T-cell (primary cell): ENCODE measurements at regions not wholly inside any gene's neighbourhood (a gene's known extent, or its start where the extent isn't known, plus 50 kb on each side); places are given as distances from the start of the nearest gene placed in this dataset.

ENCODE experiments used
- ATAC-seq, 4 experiments: fragments of 200-7000 bp in 3 of 4; fragments of 150-1000 bp in 1 of 4; cut with Tn5 transposase; replicated peaks in 1 of 4; 1 replicate in 3 of 4; 2 replicates in 1 of 4; pipeline ENCODE4 v1.10.0; 2021; ENCODE audit warnings: moderate library complexity in 3 of 4, mild to moderate bottlenecking in 2 of 4, moderate number of reproducible peaks in 1 of 4
- CTCF ChIA-PET, 2 donors: fragments of 300-600 bp; sonication (Branson Sonifier 250); formaldehyde crosslinking; loops; one replicate each; lab custom pipeline; 2022; ENCODE audit warnings: antibody characterized with exemption in 2 of 2; lab: Charles Lee
- POLR2A ChIA-PET, 2 donors: fragments of 300-600 bp; sonication (Branson Sonifier 250); formaldehyde crosslinking; loops; one replicate each; lab custom pipeline; 2022; ENCODE audit warnings: antibody characterized with exemption in 2 of 2; lab: Charles Lee
- DNase-seq, 35 experiments: peaks; one replicate each; pipeline versions ENCODE4 v3.0.0 to v3.0.0-alpha.2; 2013 to 2023
- H3K27ac ChIP-seq: one replicate; pipeline ENCODE4 v1.5.1; 2013; ENCODE audit warnings: low read length
- H3K27me3 ChIP-seq, 2 experiments: replicated peaks in 1 of 2; 1 replicate in 1 of 2; 2 replicates in 1 of 2; pipeline versions ENCODE4 v1.6.1 to v1.7.0; 2013; ENCODE audit warnings: low read length in 1 of 2, mixed read lengths in 1 of 2; ENCODE audit not compliant: control insufficient read depth in 2 of 2, insufficient read depth in 2 of 2; ENCODE audit errors: extremely low read depth in 1 of 2
- H3K36me3 ChIP-seq, 2 donors: 1 replicate in 1 of 2; 2 replicates in 1 of 2; pipeline versions ENCODE4 v1.6.1 to v1.7.0; 2013; ENCODE audit warnings: low read length in 1 of 2; ENCODE audit not compliant: control insufficient read depth in 2 of 2, insufficient read depth in 1 of 2; ENCODE audit errors: extremely low read depth in 1 of 2
- H3K4me1 ChIP-seq, 2 experiments: 1 replicate in 1 of 2; 2 replicates in 1 of 2; pipeline versions ENCODE4 v1.6.1 to v1.7.0; 2013; ENCODE audit warnings: low read length in 2 of 2, mixed read lengths in 1 of 2; ENCODE audit not compliant: insufficient read depth in 2 of 2, control insufficient read depth in 1 of 2; ENCODE audit errors: extremely low read depth in 1 of 2
- H3K4me3 ChIP-seq, 2 donors: 1 replicate in 1 of 2; 2 replicates in 1 of 2; pipeline versions ENCODE4 v1.5.1 to v1.7.0; 2013; ENCODE audit warnings: mild to moderate bottlenecking in 2 of 2, low read length in 1 of 2, moderate library complexity in 1 of 2; ENCODE audit not compliant: control insufficient read depth in 1 of 2; ENCODE audit errors: extremely low read depth in 1 of 2
- H3K9me3 ChIP-seq: 2 replicates; pipeline ENCODE4 v1.7.0; 2013
- H3K27ac Mint-ChIP-seq, 2 donors: one replicate each; pipeline ENCODE4 v1.8.0; 2020 to 2021; ENCODE audit warnings: mild to moderate bottlenecking in 2 of 2, mixed read lengths in 2 of 2
- H3K27me3 Mint-ChIP-seq, 2 donors: one replicate each; pipeline ENCODE4 v1.8.0; 2021 to 2022; ENCODE audit warnings: mixed read lengths in 2 of 2
- H3K36me3 Mint-ChIP-seq: one replicate; pipeline ENCODE4 v1.8.0; 2021; ENCODE audit warnings: mixed read lengths
- H3K4me1 Mint-ChIP-seq, 3 donors: one replicate each; pipeline ENCODE4 v1.8.0; 2020 to 2022; ENCODE audit warnings: mixed read lengths in 3 of 3, mild to moderate bottlenecking in 1 of 3
- H3K4me3 Mint-ChIP-seq, 3 donors: one replicate each; pipeline ENCODE4 v1.8.0; 2020 to 2022; ENCODE audit warnings: mild to moderate bottlenecking in 3 of 3, mixed read lengths in 3 of 3, moderate library complexity in 3 of 3
- H3K9me3 Mint-ChIP-seq, 3 donors: one replicate each; pipeline ENCODE4 v1.8.0; 2020 to 2022; ENCODE audit warnings: mixed read lengths in 3 of 3
- WGBS: methylation state at CpG from one replicate; pipeline ENCODE4 v1.1.5; 2013; ENCODE audit warnings: missing lambda C conversion rate; ENCODE audit not compliant: insufficient coverage; 5-methylcytosine and 5-hydroxymethylcytosine counted together

DNA sequence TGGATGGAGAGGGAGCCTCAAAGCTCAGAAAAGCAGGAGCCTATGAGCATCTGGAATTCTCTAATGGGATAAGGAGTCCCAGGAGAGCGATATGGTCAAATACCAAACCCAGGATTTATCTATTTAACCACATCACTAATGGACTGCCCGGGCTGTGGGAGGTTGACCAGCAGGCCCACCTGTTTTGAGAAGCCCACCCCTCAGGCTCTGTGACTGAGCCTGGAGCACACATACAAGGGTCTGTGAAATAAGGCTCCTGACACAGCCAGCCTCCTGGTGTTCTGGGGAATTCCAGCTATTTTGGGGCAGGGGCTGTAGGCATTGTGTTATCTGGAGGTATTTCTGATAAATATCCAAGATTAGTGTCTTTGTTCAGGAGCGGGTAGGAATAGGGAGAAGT lies 132.0 kb upstream of the C1orf21 start:
- no peak for ATAC-seq
- Histone ChIP-seq H3K9me3 (no peaks in the 10 kb centered on the region), H3K4me3 (no peak overlapping the region), H3K27me3 (no peaks in the 10 kb centered on the region), H3K36me3 (no peaks in the 10 kb centered on the region), H3K4me1 (no peaks in the 10 kb centered on the region), H3K27ac (no peak overlapping the region)
- H3K4me1 Mint-ChIP-seq = no peaks in the 10 kb centered on the region
- H3K9me3 Mint-ChIP-seq = no peaks in the 10 kb centered on the region
- ChIA-PET POLR2A (no interaction called here), CTCF (no interaction called here)
- WGBS = no CpG with 5 or more reads among the region's 3 CpGs
- no peak overlapping the region for H3K4me3 Mint-ChIP-seq
- H3K27me3 Mint-ChIP-seq = peaks cover under 1 to 12% of the 10 kb centered on the region in 2 donors
- H3K36me3 Mint-ChIP-seq = no peaks in the 10 kb centered on the region
- H3K27ac Mint-ChIP-seq = no peak overlapping the region
- no peak for DNase-seq

- CTCF ChIA-PET = interaction anchor here in 1 of 2 donors (0.6 kb wide), 1 partner anchor 1811 kb away, joined by 5 read pairs; no protein-coding TSS in a partner anchor
- DNase-seq (no peak), ATAC-seq (no peak)
- no peaks in the 10 kb centered on the region for H3K9me3 ChIP-seq
- H3K4me1 Mint-ChIP-seq = no peaks in the 10 kb centered on the region
- no peak overlapping the region for H3K4me3 Mint-ChIP-seq
- no peaks in the 10 kb centered on the region for H3K36me3 Mint-ChIP-seq
- no peaks in the 10 kb centered on the region for H3K9me3 Mint-ChIP-seq
- no peaks in the 10 kb centered on the region for H3K36me3 ChIP-seq
- POLR2A ChIA-PET = no interaction called here
- no peak overlapping the region for H3K27ac Mint-ChIP-seq
- H3K27ac ChIP-seq = no peak overlapping the region
- H3K4me1 ChIP-seq = no peaks in the 10 kb centered on the region
- H3K4me3 ChIP-seq = no peak overlapping the region
- H3K27me3 ChIP-seq = no peaks in the 10 kb centered on the region
- peaks cover 7 to 15% of the 10 kb centered on the region in 2 donors for H3K27me3 Mint-ChIP-seq
These were observed 131.3 kb upstream of the C1orf21 start for GRCh38 chr1:184255560-184255959.

DNA sequence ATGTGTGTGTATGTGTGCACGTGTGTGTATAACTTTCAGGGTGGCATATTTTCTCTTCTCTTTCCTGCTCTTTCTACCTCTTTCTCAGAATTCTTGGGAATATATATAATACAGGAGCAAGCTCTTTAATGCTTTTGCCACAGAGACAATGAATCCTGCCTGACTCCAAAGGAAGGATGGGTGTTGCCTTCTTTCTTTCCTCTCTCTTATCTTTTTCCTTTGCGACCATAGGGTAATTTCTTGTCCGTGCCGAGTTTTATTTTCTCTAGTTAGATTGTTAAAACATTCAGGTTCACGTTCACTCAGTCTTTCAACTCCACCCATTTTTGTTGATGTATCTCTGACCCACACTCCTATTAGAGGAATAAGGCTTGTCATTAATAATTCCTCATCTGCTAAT lies 129.0 kb upstream of the C1orf21 start:
- no peaks in the 10 kb centered on the region for H3K9me3 ChIP-seq
- no peaks in the 10 kb centered on the region for H3K4me1 ChIP-seq
- H3K36me3 Mint-ChIP-seq = no peaks in the 10 kb centered on the region
- H3K4me3 Mint-ChIP-seq = no peak overlapping the region
- no peaks in the 10 kb centered on the region for H3K27me3 ChIP-seq
- ChIA-PET POLR2A (no interaction called here), CTCF (no interaction called here)
- H3K36me3 ChIP-seq = no peaks in the 10 kb centered on the region
- H3K27me3 Mint-ChIP-seq = peaks cover 13 to 18% of the 10 kb centered on the region in 2 donors
- no CpG with 5 or more reads among the region's 5 CpGs for WGBS
- DNase-seq (no peak), ATAC-seq (no peak)
- no peak overlapping the region for H3K27ac Mint-ChIP-seq
- no peaks in the 10 kb centered on the region for H3K4me1 Mint-ChIP-seq
- H3K9me3 Mint-ChIP-seq = no peaks in the 10 kb centered on the region
- no peak overlapping the region for H3K4me3 ChIP-seq
- no peak overlapping the region for H3K27ac ChIP-seq

DNA sequence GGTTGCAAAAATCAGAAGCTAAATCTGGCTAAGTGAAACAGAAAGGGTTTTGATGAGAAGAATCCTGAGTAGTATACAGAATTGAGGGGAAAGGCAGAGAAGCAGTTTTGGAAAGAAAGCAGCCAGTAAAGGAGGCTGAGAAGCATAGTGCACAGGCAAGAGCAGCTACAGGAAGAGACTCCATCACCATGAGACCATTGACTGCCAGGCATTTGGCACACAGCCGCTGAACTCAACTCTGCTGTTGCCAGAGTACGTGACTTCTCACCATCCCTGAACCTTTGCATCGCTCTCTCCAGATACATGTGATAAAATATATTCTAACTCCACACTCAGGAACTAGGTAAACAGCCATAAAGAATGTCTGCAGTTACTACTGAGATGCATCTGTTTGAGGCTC lies 128.3 kb upstream of the C1orf21 start:
- Histone ChIP-seq H3K36me3 (no peaks in the 10 kb centered on the region), H3K27me3 (no peaks in the 10 kb centered on the region), H3K9me3 (no peaks in the 10 kb centered on the region), H3K4me1 (no peaks in the 10 kb centered on the region), H3K4me3 (no peak overlapping the region), H3K27ac (no peak overlapping the region)
- Mint-ChIP-seq H3K27ac (no peak overlapping the region), H3K4me3 (no peak overlapping the region), H3K9me3 (no peaks in the 10 kb centered on the region), H3K27me3 (peaks cover 13 to 16% of the 10 kb centered on the region in 2 donors), H3K4me1 (no peaks in the 10 kb centered on the region), H3K36me3 (no peaks in the 10 kb centered on the region)
- DNase-seq (no peak), ATAC-seq (no peak)
- WGBS = 74% methylated on average over 3 of the region's 3 CpGs
- ChIA-PET CTCF (no interaction called here), POLR2A (no interaction called here)

DNA sequence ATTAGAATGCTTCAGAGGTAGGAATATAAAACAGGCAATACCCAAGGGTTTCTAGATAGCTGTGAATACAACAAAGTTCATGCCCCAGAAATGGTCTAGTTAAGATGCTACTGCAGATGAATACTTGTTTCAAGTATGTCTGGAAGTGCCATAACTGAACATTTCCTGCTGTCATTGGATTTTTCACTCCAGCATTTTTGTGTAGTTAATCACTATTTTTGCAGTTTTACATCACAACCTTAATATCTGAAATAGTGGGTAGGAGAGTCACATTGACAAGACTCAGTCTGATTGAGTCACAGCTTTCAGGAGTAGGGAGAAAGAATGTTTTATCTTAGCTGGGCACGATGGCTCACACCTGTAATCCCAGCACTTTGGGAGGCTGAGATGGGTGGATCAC lies 126.4 kb upstream of the C1orf21 start:
- peaks cover 14 to 18% of the 10 kb centered on the region in 2 donors for H3K27me3 Mint-ChIP-seq
- no peaks in the 10 kb centered on the region for H3K9me3 Mint-ChIP-seq
- DNase-seq (no peak), ATAC-seq (no peak)
- no peaks in the 10 kb centered on the region for H3K36me3 Mint-ChIP-seq
- Histone ChIP-seq H3K27me3 (no peaks in the 10 kb centered on the region), H3K9me3 (no peaks in the 10 kb centered on the region), H3K36me3 (no peaks in the 10 kb centered on the region), H3K27ac (no peak overlapping the region), H3K4me3 (no peak overlapping the region), H3K4me1 (no peaks in the 10 kb centered on the region)
- no CpG with 5 or more reads among the region's 1 CpG for WGBS
- no peaks in the 10 kb centered on the region for H3K4me1 Mint-ChIP-seq
- H3K27ac Mint-ChIP-seq = no peak overlapping the region
- POLR2A ChIA-PET = no interaction called here
- no peak overlapping the region for H3K4me3 Mint-ChIP-seq
- CTCF ChIA-PET = no interaction called here

GRCh38 chr1:184262109-184262508 lies 124.7 kb upstream of the C1orf21 start:
- H3K27ac Mint-ChIP-seq = no peak overlapping the region
- CTCF ChIA-PET = interaction anchor here in 1 of 2 donors (0.5 kb wide), 1 partner anchor 156 kb away, joined by 3 read pairs; no protein-coding TSS in a partner anchor
- H3K36me3 Mint-ChIP-seq = no peaks in the 10 kb centered on the region
- POLR2A ChIA-PET = no interaction called here
- ATAC-seq = no peak
- Histone ChIP-seq H3K4me1 (no peaks in the 10 kb centered on the region), H3K4me3 (no peak overlapping the region), H3K27me3 (no peaks in the 10 kb centered on the region), H3K9me3 (no peaks in the 10 kb centered on the region), H3K36me3 (no peaks in the 10 kb centered on the region), H3K27ac (no peak overlapping the region)
- H3K4me1 Mint-ChIP-seq = no peaks in the 10 kb centered on the region
- H3K27me3 Mint-ChIP-seq = peaks cover 10 to 18% of the 10 kb centered on the region in 2 donors
- H3K9me3 Mint-ChIP-seq = no peaks in the 10 kb centered on the region
- no peak for DNase-seq
- no peak overlapping the region for H3K4me3 Mint-ChIP-seq

DNA sequence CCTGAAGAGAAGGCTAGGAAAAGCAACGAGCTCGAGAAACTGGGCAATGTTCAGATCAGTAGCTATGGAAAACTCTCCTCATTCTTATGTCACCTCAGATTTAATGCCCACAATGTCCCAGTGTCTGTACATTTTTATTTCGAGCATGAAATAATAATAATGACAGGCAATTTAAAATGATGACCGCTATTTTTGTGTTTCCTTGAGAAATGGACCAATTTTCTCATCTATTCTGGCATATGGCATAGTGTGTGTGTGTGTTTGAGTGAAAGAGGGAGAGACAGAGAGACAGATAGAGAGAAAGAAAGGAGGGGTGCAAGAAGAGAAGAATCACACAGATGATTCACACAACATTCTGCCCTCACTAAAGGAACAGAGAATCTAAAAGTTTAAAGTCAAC lies 119.1 kb upstream of the C1orf21 start:
- H3K4me1 Mint-ChIP-seq = no peaks in the 10 kb centered on the region
- no peak overlapping the region for H3K4me3 Mint-ChIP-seq
- peaks cover 3 to 10% of the 10 kb centered on the region in 2 donors for H3K27me3 Mint-ChIP-seq
- CTCF ChIA-PET = no interaction called here
- H3K27ac Mint-ChIP-seq = no peak overlapping the region
- DNase-seq = no peak
- no peaks in the 10 kb centered on the region for H3K4me1 ChIP-seq
- H3K4me3 ChIP-seq = no peak overlapping the region
- POLR2A ChIA-PET = no interaction called here
- no peaks in the 10 kb centered on the region for H3K36me3 Mint-ChIP-seq
- H3K27me3 ChIP-seq = no peaks in the 10 kb centered on the region
- H3K9me3 ChIP-seq = no peaks in the 10 kb centered on the region
- ATAC-seq = no peak
- no peaks in the 10 kb centered on the region for H3K36me3 ChIP-seq
- H3K9me3 Mint-ChIP-seq = no peaks in the 10 kb centered on the region
- no peak overlapping the region for H3K27ac ChIP-seq
- no CpG with 5 or more reads among the region's 4 CpGs for WGBS
